PC-9 (cell line): ENCODE measurements at regions not wholly inside any gene's neighbourhood (a gene's known extent, or its start where the extent isn't known, plus 50 kb on each side); places are given as distances from the start of the nearest gene placed in this dataset.
"Not testable (repeated sequence)": the region's sequence is repeated elsewhere in the genome, so short reads cannot be mapped to it uniquely, and the experiment has no call there.

Source experiments
- CTCF ChIP-seq: fragments of 200-600 bp; sonication (generic); conservative IDR thresholded peaks from 2 replicates; pipeline ENCODE4 v1.6.1; 2017; ENCODE audit warnings: mixed run types, antibody characterized with exemption, mild to moderate bottlenecking, moderate library complexity
- EZH2 ChIP-seq: fragments of 200-600 bp; sonication (generic); IDR thresholded peaks from 2 replicates; pipeline ENCODE4 v1.8.0; 2017; ENCODE audit warnings: antibody characterized with exemption, low read depth

GRCh38 chr5:99510237-99510866, 581.5 kb upstream of the CHD1 start:
- not testable (repeated sequence) for TF ChIP-seq EZH2, CTCF
